ENCODE measurements at regions not wholly inside any gene's neighbourhood (a gene's known extent, or its start where the extent isn't known, plus 50 kb on each side); places are given as distances from the start of the nearest gene placed in this dataset.

DNA sequence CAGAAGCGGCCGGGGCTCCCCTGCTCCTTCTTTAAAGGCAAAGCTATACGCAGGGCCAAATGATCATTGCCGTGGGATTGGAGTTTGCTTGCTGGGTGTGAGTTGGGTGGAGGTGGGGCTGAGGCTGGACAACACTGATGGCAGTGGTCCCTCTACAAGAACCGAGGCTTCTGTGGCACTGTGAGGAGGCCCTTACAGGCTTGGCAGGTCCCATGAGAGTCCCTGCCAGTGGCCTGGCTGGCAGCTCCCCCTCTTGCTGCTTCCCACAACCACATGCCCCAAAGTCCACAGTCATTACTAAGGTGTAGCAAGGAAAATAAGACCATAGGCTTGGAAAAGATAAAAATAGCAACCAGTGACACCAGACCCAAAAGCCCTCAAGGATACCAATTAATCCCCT, 98.4 kb downstream of the ANKRD10 start:
- TF ChIP-seq YY1 (IDR thresholded peaks at IDR 0.05; ENCODE audit: insufficient read depth, insufficient read length) = no peak
- no peak for TF ChIP-seq ZNF274 (IDR thresholded peaks at IDR 0.05; ENCODE audit: low read depth, low read length)

All from NT2/D1 (cell line).